Aorta (tissue), 5 donors: ENCODE measurements at regions not wholly inside any gene's neighbourhood (a gene's known extent, or its start where the extent isn't known, plus 50 kb on each side); places are given as distances from the start of the nearest gene placed in this dataset.

Source experiments
- ATAC-seq: fragments of 200-7000 bp; cut with Tn5 transposase; one replicate; pipeline ENCODE4 v1.9.1; 2022; ENCODE audit warnings: moderate library complexity; ENCODE audit not compliant: low FRiP score
- DNase-seq, 2 donors: peaks; one replicate each; pipeline ENCODE4 v3.0.0-alpha.2; 2020
- H3K27ac ChIP-seq, 2 donors: one replicate each; pipeline ENCODE4 v1.5.1; 2013; ENCODE audit warnings: low read length in 2 of 2, mild to moderate bottlenecking in 2 of 2, moderate library complexity in 2 of 2, control low read depth in 1 of 2, inconsistent platforms in 1 of 2, low read depth in 1 of 2
- H3K27me3 ChIP-seq, 2 donors: one replicate each; pipeline ENCODE4 v1.6.1; 2013; ENCODE audit warnings: control low read depth in 1 of 2, low read length in 1 of 2, mild to moderate bottlenecking in 1 of 2, moderate library complexity in 1 of 2; ENCODE audit not compliant: insufficient read depth in 2 of 2, control insufficient read depth in 1 of 2
- H3K36me3 ChIP-seq, 2 donors: one replicate each; pipeline ENCODE4 v1.6.1; 2013; ENCODE audit warnings: control low read depth in 1 of 2, low read length in 1 of 2, mild to moderate bottlenecking in 1 of 2; ENCODE audit not compliant: insufficient read depth in 2 of 2, control insufficient read depth in 1 of 2
- H3K4me1 ChIP-seq, 2 donors: one replicate each; pipeline ENCODE4 v1.6.1; 2013; ENCODE audit warnings: low read length in 2 of 2, control low read depth in 1 of 2, mild to moderate bottlenecking in 1 of 2, moderate library complexity in 1 of 2; ENCODE audit not compliant: insufficient read depth in 2 of 2, control insufficient read depth in 1 of 2
- H3K4me3 ChIP-seq, 2 donors: one replicate each; pipeline ENCODE4 v1.5.1; 2013; ENCODE audit warnings: low read length in 2 of 2, control low read depth in 1 of 2, mild to moderate bottlenecking in 1 of 2
- H3K9me3 ChIP-seq: one replicate; pipeline ENCODE4 v1.6.1; 2013; ENCODE audit warnings: mild to moderate bottlenecking, low read length; ENCODE audit not compliant: control insufficient read depth
- WGBS, 2 donors: extraction: QIAGEN DNeasy Blood & Tissue Kit; methylation state at CpG; one replicate each; pipeline ENCODE4 v1.1.7; 2013; 5-methylcytosine and 5-hydroxymethylcytosine counted together
- intact Hi-C, 2 donors: fragments of 100-400 bp; cut with DNase I; formaldehyde crosslinking; loops; one replicate each; pipeline versions ENCODE4 v1.14.2 to v1.15.0; 2022
- donor health status: healthy with polysubstance abuse.
- donor health status: Bipolar disorder and iron deficiency.
- donor health status: DM: no; HTN: no; CAD: no.
- donor health status: DM: no; HTN: no; CAD: no.
- donor health status: DM: yes; HTN: yes; CAD: no.

DNA sequence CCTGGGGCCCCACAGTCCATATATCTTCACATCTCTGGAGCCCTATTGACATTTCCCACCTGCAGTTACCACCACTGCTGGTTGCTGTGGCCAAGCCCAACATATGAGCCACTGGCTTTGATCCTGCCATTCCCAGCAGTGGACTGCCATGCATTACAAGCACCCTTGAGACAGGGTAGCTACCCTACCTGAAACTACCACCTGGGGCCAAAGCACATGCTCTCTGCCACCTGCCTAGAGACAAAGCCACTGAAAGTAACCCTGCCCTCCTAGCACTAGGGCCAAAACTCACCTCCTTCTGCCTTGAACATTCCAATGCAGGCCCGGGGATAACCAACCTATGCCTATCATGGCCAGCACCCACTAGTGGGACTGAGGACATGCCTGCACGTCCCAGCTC lies 255.5 kb upstream of the KHDRBS2 start:
- WGBS, 2 donors = 77 to 83% methylated on average over 2 of the region's 2 CpGs
- intact Hi-C loops = no loop called here
- Histone ChIP-seq H3K4me3 (no peak overlapping the region), H3K9me3 (no peaks in the 10 kb centered on the region), H3K4me1 (no peaks in the 10 kb centered on the region), H3K36me3 (no peaks in the 10 kb centered on the region), H3K27me3 (no peaks in the 10 kb centered on the region), H3K27ac (no peak overlapping the region)
- DNase-seq = no peak
- ATAC-seq = no peak

DNA sequence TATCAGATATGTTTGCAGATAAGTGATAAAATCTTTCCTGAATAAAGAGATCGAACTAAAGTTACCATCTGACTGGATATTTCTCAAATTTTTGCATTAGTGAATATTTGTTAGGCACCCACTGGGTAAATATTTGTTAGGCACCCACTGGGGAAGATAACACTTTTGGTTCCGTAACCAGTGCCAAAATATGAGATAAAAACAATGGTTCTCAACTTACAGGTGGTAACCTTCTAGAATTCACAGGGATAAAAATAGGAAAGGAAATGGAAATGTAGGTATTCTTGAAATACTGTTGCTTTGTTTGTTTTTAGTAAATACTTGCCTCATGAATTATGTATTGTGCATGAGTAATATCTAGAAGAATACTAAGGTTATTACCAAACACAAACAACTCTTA lies 245.0 kb upstream of the KHDRBS2 start:
- no peak for ATAC-seq

DNA sequence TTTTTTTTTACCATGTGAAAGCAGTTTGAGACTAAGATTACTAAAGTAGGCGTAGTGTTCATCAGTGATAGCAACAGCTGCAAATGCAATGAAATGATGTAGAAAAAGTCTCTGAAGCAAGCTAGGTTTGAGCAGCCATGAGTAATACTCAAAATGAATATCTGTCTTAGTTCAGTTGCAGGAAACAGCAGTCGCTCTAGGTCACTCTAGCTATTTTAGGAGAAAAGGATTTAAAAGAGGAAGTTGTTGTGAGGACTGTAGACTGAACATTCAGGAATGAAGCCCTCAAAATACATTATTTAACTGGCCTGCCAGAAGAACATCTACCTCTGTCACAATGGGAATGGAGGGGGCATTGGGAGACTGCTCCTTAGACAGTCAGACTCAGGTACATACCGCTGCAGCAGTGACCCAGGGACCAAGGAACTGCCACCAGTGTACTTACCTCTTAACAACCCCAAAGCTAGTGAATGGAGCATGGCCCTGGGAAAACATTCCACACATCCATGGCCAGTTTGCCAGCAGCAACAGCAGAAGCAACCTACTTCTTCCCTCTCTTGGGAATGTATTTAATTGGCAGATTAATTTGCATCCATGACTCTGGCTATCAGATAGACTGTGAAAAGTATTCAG lies 243.0 kb upstream of the KHDRBS2 start:
- Histone ChIP-seq H3K9me3 (peaks cover 3% of the 10 kb centered on the region), H3K27ac (no peak overlapping the region), H3K36me3 (no peaks in the 10 kb centered on the region), H3K27me3 (no peaks in the 10 kb centered on the region), H3K4me3 (no peak overlapping the region), H3K4me1 (no peaks in the 10 kb centered on the region)
- 58 to 63% methylated on average over 3 of the region's 3 CpGs for WGBS, 2 donors
- intact Hi-C loops = no loop called here
- peak; percentile 54 for ATAC-seq
- DNase-seq = no peak

More for the DNA sequence above, 245.0 kb upstream of the KHDRBS2 start:
- no peaks in the 10 kb centered on the region for H3K36me3 ChIP-seq
- no peaks in the 10 kb centered on the region for H3K4me1 ChIP-seq
- no peak for DNase-seq
- no peak overlapping the region for H3K4me3 ChIP-seq
- intact Hi-C loops = no loop called here
- H3K27ac ChIP-seq = no peak overlapping the region
- H3K9me3 ChIP-seq = peaks cover 4% of the 10 kb centered on the region
- WGBS, 2 donors = 63 to 69% methylated on average over 2 of the region's 2 CpGs
- H3K27me3 ChIP-seq = no peaks in the 10 kb centered on the region

DNA sequence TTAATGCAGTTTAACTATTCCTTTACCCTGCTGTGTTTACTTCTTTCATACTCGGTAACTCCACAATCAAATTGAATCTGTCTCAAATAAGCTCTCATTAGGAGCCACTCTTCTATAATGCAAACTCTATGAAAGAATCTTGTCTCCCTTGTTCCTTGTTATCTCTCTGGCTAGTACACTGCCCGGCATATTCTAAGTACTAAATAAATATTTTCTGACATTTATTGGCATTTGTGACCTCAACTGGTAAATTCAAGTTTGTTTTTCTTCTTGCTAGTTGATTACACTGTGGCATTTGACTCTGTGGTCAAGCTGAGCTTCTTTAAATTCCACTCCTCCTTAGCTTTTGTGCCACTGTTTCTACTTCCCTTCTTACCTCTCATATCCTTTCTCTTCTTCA lies 237.6 kb upstream of the KHDRBS2 start:
- Histone ChIP-seq H3K4me3 (no peak overlapping the region), H3K27ac (no peak overlapping the region), H3K4me1 (no peaks in the 10 kb centered on the region), H3K36me3 (no peaks in the 10 kb centered on the region), H3K27me3 (no peaks in the 10 kb centered on the region), H3K9me3 (no peaks in the 10 kb centered on the region)
- intact Hi-C loops = no loop called here
- no peak for DNase-seq
- WGBS, 2 donors = 43 to 60% methylated on average over 2 of the region's 2 CpGs
- no peak for ATAC-seq

DNA sequence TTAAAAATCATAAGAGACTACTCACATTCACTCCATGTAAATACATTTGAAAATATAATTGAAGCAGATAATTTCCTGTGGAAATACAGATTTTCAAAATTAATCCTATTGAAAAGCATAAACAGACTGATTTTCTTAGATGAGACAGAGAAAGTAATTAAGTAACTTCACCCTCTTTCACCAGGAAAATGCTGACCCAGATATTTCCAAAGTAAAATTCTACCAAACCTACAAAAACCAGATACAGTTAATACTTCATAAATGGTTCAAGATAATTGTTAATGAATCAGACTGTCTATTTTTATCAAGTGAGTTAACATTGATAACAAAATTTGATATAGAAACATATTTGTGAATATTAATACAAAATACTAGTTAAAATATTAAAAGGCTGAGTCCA lies 233.5 kb upstream of the KHDRBS2 start:
- Histone ChIP-seq H3K27ac (no peak overlapping the region), H3K27me3 (no peaks in the 10 kb centered on the region), H3K9me3 (no peaks in the 10 kb centered on the region), H3K4me1 (no peaks in the 10 kb centered on the region), H3K36me3 (no peaks in the 10 kb centered on the region), H3K4me3 (no peak overlapping the region)
- DNase-seq = no peak
- no peak for ATAC-seq
- intact Hi-C loops = no loop called here

DNA sequence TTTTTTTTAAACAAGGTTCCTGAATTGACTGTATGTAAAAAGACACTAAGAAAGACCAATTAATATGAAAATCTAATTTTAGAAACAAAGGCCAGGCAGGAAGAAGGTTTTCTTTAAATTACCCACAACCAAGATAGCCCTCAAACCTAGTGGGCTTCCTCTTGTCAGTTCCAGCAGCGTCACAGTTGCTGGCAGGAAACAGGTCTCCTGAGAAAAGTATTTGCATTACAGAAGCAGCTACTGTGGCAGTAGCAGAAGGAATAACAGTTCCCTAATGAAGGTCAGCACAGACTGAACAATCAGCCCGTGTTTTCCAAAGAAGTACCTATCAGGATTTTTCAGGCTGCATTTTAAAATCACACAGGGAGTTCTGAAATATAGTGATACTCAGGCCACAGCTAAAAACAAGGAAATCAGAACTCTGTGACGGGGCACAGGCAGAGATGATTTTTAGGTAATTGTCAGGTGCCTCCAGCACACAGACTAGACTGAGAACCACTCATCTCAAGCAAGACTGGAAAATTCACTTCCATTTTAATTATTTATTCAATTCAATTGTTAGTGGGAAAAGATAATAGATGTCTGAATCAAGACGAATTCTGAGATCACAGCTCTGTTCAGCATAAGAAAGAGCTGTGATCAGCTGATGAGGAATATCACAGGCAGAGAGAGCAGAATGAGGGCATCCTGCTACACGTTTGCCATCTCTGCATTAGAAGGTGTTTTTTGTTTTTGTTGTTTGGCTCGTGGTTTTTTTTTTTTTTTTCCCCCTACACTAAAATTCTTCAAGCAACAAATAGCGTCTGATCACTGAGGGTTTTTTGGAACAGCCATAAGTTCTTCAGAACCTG lies 230.5 kb upstream of the KHDRBS2 start:
- Histone ChIP-seq H3K4me3 (no peak overlapping the region), H3K9me3 (no peaks in the 10 kb centered on the region), H3K4me1 (no peaks in the 10 kb centered on the region), H3K36me3 (no peaks in the 10 kb centered on the region), H3K27me3 (no peaks in the 10 kb centered on the region), H3K27ac (no peak overlapping the region)
- no peak for ATAC-seq
- DNase-seq = no peak
- 17 to 21% methylated on average over 7 of the region's 7 CpGs for WGBS, 2 donors
- intact Hi-C loops = no loop called here

DNA sequence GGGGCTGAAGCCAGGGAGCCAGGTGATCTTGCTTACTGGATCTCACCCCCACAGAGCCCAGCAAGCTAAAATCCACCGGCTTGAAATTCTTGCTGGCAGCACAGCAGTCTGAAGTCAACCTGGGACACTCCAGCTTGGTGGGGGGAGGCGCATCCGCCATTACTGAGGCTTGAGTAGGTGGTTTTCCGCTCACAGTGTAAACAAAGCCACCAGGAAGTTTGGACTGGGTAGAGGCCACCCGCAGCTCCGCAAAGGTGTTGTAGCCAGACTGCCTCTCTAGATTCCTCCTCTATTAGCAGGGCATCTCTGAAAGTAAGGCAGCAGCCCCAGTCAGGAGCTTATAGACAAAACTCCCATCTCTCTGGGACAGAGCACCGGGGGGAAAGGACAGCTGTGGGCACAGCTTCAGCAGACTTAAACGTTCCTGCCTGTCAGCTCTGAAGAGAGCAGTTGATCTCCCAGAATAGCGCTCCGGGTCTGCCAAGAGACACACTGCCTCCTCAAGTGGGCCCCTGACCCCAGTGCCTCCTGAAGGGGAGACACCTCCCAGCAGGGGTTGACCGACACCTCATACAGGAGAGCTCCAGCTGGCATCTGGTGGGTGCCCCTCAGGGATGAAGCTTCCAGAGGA lies 206.3 kb upstream of the KHDRBS2 start:
- intact Hi-C loops = no loop called here
- 77 to 81% methylated on average over 11 of the region's 11 CpGs for WGBS, 2 donors
- H3K27me3 ChIP-seq = no peaks in the 10 kb centered on the region

DNA sequence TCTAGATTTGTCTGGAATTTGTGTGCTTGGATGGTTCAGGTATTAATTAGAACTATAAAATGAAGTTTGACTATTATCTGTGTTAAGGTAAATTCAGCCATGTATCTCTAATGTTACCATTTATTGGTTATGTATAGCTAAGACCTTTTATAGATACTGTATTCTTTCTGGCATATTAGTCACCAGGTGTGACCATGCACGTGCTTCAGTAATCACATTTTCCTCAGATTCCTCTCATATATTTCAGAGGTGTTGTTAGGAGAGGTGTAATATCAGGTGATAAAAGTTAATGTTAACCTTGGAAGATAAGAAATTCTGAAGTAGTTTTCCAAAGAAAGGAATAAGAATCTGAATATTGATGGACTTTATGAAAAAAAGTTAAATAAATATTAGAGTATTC lies 194.5 kb upstream of the KHDRBS2 start:
- intact Hi-C loops = no loop called here
- no peak overlapping the region for H3K27ac ChIP-seq
- H3K4me1 ChIP-seq = no peaks in the 10 kb centered on the region
- DNase-seq (no peak), ATAC-seq (no peak)
- no peaks in the 10 kb centered on the region for H3K9me3 ChIP-seq
- WGBS, 2 donors = 86 to 89% methylated on average over 1 of the region's 1 CpG
- no peak overlapping the region for H3K4me3 ChIP-seq
- H3K36me3 ChIP-seq = no peaks in the 10 kb centered on the region
- no peaks in the 10 kb centered on the region for H3K27me3 ChIP-seq

More for the DNA sequence above, 206.3 kb upstream of the KHDRBS2 start:
- ATAC-seq (no peak), DNase-seq (peak in 1 of 2 donors; percentile 38)
- no peak overlapping the region for H3K27ac ChIP-seq
- H3K4me1 ChIP-seq = no peaks in the 10 kb centered on the region
- H3K4me3 ChIP-seq = no peak overlapping the region
- no peaks in the 10 kb centered on the region for H3K36me3 ChIP-seq
- H3K9me3 ChIP-seq = no peaks in the 10 kb centered on the region
